ENCODE measurements at regions not wholly inside any gene's neighbourhood (a gene's known extent, or its start where the extent isn't known, plus 50 kb on each side); places are given as distances from the start of the nearest gene placed in this dataset.
"Not testable (repeated sequence)": the region's sequence is repeated elsewhere in the genome, so short reads cannot be mapped to it uniquely, and the experiment has no call there.

DNA sequence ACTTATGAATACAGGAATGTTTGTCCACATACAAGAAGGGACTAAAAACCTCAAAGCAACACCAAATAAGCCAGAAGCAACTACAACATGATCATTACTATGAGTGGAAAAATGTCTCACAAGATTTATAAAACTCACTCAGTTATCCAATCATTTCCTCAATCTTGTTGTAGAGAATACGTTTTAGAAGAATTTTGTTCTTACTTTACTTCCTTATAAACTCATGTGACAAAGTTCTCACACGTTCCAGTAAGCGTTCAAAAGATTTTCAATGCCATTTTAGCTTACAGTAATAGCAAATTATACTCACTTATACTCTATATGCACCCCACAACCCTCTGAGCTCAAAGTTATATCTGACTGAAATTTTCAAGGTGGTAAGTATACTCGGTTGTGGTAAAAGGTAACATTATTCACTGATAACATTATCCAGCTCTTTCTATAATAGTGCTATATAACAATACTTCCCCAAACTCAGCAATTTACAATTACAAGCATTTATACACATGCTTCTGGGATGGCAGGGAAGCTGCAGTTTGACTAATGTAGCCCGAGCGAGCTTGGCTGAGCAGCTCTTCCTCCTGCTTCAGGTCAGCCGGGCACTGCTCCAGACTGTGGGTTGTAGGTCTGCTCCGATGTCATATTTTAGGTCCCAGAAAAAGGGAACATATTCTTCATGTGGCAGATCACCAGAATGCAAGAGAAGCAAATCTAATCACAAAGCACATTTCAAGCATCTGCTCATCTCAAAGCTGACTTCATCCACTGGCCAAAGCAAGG is 226.3 kb downstream of the RCHY1 start:
- H3K4me3 ChIP-seq (ENCODE audit: low read depth, low read length), result no peak overlapping the region
- TF ChIP-seq, protein P1, sequence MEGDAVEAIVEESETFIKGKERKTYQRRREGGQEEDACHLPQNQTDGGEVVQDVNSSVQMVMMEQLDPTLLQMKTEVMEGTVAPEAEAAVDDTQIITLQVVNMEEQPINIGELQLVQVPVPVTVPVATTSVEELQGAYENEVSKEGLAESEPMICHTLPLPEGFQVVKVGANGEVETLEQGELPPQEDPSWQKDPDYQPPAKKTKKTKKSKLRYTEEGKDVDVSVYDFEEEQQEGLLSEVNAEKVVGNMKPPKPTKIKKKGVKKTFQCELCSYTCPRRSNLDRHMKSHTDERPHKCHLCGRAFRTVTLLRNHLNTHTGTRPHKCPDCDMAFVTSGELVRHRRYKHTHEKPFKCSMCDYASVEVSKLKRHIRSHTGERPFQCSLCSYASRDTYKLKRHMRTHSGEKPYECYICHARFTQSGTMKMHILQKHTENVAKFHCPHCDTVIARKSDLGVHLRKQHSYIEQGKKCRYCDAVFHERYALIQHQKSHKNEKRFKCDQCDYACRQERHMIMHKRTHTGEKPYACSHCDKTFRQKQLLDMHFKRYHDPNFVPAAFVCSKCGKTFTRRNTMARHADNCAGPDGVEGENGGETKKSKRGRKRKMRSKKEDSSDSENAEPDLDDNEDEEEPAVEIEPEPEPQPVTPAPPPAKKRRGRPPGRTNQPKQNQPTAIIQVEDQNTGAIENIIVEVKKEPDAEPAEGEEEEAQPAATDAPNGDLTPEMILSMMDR (IDR thresholded peaks at IDR 0.05; ENCODE audit: low read depth, low read length), result no peak

DNA sequence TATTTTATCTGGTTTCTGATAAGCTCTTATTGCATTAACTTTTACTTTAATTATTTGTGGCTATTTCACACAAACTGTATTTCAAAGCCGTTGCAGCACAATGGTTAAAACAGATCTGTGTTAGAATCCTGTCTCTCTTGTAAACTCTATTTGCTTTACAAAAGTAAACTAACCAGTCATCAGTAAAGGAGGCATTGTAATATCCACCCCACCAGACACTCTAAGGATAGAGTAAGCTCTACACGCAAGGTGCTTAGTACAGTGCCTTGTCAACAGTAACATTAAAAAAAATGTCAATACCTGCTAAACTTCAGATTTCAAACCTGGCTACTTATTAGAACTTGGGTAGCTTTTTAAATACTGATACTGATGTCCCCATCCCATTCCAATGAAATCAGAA is 228.4 kb downstream of the RCHY1 start:
- TF ChIP-seq, protein P1 (IDR thresholded peaks at IDR 0.05; ENCODE audit: low read depth, low read length), result no peak

DNA sequence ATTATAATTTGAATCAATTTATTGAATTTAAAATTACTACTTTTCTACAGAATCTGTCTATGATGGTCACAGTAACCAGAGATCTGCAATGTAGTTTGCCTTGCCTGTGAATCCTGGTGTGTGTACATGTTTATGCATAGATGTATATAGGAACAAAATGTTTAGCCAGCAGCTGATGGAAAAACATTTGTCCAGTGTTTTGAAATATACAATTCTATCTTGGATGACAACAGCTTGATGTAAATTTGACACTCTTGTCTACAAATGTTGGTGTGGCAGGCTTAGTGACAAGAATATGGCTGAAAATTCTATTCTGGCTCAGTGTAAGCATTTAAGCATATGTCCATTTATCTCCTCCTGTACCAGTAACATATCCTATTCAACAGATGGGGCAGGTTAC is 229.4 kb downstream of the RCHY1 start:
- H3K4me3 ChIP-seq (ENCODE audit: low read depth, low read length), result no peak overlapping the region
- TF ChIP-seq, protein P1 (IDR thresholded peaks at IDR 0.05; ENCODE audit: low read depth, low read length), result no peak

More for the DNA sequence above, 228.4 kb downstream of the RCHY1 start:
- no peak overlapping the region for H3K4me3 ChIP-seq (ENCODE audit: low read depth, low read length)

DNA sequence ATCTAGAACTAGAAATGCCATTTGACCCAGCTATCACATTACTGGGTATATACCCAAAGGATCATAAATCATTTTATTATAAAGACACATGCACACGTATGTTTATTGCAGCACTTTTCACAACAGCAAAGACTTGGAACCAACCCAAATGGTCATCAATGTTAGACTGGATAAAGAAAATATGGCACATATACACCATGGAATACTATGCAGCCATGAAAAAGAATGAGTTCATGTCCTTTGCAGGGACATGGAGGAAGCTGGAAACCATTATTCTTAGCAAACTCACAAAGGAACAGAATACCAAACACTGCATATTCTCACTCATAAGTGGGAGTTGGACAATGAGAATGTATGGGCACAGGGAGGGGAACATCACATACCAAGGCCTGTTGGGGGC is 233.7 kb downstream of the RCHY1 start:
- H3K4me3 ChIP-seq (ENCODE audit: low read depth, low read length), result not testable (repeated sequence)

DNA sequence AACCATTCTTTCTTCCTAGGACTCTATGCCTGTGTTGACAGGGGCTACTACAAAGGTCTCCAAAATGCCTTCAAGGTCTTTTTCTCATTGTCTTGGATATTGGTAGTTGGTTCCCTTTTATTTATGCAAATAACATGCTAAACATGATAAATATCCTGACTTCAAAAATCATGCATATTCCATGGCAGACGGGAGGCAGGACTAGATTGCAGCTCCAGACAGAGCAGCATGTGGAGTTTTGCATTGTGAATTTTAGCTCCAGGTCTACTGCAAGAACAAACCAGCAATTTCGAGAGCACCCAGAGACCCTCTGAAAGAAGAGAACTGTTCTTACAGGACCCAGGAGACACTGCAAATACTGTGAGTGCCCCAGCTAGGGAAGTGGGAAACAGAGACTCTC is 254.9 kb downstream of the RCHY1 start:
- no peak overlapping the region for H3K4me3 ChIP-seq (ENCODE audit: low read depth, low read length)
- TF ChIP-seq, protein P1 (IDR thresholded peaks at IDR 0.05; ENCODE audit: low read depth, low read length), result no peak

DNA sequence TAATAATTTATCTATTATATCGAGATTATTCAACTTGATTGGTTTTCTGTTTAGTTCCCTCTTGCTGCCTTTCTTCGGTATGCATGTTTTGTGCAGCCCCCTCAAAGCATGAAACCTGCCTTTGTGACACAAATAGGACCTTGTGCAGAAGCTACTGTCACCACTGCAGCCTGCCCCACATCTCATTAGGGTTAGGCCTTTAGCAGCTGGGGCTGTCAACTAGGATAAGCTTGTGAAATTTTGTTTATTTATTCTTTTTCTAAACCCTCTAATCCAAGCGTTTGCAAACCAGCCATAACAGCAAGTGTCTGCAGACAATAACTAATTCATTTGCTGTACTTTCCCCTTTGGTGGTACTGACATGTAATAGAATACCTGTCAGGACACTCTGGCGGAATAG is 258.9 kb downstream of the RCHY1 start:
- TF ChIP-seq, protein P1 (IDR thresholded peaks at IDR 0.05; ENCODE audit: low read depth, low read length), result no peak
- H3K4me3 ChIP-seq (ENCODE audit: low read depth, low read length), result no peak overlapping the region

DNA sequence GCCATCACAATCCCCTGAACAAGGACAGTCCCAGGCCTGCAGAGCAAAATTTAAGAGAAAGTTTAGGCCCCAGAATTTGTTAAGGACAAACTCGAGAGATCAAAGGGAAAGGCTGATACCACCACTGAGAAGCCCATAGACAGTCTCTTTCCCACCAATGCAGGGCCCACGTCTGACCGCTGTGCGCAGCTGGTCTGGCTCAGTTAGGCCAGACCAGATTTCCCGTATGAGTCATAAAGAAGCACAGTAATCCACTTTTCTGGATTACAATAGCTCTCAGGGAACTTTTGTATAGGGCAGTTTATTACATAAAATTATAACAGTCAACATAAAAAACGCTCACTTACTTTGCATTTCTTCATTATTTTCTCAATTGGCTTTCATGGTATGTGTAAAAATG is 259.5 kb downstream of the RCHY1 start:
- TF ChIP-seq, protein P1 (IDR thresholded peaks at IDR 0.05; ENCODE audit: low read depth, low read length), result no peak
- no peak overlapping the region for H3K4me3 ChIP-seq (ENCODE audit: low read depth, low read length)

DNA sequence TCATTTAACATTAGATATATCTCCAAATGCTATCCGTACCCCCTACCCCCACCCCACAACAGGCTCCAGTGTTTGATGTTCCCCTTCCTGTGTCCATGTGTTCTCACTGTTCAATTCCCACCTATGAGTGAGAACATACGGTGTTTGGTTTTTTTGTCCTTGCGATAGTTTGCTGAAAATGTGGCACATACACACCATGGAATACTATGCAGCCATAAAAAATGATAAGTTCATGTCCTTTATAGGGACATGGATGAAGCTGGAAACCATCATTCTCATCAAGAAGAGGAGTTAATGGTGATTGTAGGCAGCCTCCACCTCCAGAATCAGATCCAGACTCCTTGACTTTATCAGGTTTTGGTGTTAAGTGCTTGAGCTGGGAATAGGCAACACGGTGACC is 261.1 kb downstream of the RCHY1 start:
- not testable (repeated sequence) for H3K4me3 ChIP-seq (ENCODE audit: low read depth, low read length)
